ENCODE measurements at regions not wholly inside any gene's neighbourhood (a gene's known extent, or its start where the extent isn't known, plus 50 kb on each side); places are given as distances from the start of the nearest gene placed in this dataset.

DNA sequence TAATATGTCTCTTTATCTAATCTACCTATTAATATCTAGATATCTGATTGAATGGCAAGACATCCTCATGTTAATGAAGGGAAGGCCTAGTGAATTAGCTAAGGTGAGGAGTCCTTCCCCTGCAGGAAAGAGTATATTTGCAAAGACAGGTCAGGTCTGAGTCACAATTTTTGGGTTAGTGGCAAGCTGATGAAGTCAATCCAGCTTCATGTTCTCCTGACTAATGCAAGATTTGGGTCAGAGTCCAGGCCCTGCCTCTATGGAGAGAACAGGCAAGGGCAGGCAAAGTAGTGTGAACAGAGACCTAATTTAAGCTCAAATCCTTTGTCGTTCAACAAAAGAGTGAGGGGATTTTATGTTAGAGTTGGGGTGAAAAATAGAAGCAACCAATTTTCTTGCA lies 496.7 kb downstream of the BMP2 start:
- TF ChIP-seq ZBTB7A (IDR thresholded peaks at IDR 0.05; ENCODE audit: low read depth) (no peak), YY1 (IDR thresholded peaks at IDR 0.05; ENCODE audit: low read depth) (no peak), RAD21 (IDR thresholded peaks at IDR 0.05; ENCODE audit: low read depth) (no peak), CREB1 (IDR thresholded peaks at IDR 0.05; ENCODE audit: low read depth) (no peak), TCF12 (IDR thresholded peaks at IDR 0.05; ENCODE audit: low read depth) (no peak), NFIC (IDR thresholded peaks at IDR 0.05) (no peak), EP300 (IDR thresholded peaks at IDR 0.05; ENCODE audit: borderline replicate concordance) (no peak), TEAD4 (IDR thresholded peaks at IDR 0.05) (no peak), FOXM1 (IDR thresholded peaks at IDR 0.05; ENCODE audit: borderline replicate concordance, low read depth) (no peak), CEBPB (IDR thresholded peaks at IDR 0.05) (no peak), EGR1 (IDR thresholded peaks at IDR 0.05) (no peak), TAF1 (IDR thresholded peaks at IDR 0.05; ENCODE audit: low read depth) (no peak)
- TF ChIP-seq, protein P1, sequence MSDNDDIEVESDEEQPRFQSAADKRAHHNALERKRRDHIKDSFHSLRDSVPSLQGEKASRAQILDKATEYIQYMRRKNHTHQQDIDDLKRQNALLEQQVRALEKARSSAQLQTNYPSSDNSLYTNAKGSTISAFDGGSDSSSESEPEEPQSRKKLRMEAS (IDR thresholded peaks at IDR 0.05): no peak
- TF ChIP-seq, protein P2, sequence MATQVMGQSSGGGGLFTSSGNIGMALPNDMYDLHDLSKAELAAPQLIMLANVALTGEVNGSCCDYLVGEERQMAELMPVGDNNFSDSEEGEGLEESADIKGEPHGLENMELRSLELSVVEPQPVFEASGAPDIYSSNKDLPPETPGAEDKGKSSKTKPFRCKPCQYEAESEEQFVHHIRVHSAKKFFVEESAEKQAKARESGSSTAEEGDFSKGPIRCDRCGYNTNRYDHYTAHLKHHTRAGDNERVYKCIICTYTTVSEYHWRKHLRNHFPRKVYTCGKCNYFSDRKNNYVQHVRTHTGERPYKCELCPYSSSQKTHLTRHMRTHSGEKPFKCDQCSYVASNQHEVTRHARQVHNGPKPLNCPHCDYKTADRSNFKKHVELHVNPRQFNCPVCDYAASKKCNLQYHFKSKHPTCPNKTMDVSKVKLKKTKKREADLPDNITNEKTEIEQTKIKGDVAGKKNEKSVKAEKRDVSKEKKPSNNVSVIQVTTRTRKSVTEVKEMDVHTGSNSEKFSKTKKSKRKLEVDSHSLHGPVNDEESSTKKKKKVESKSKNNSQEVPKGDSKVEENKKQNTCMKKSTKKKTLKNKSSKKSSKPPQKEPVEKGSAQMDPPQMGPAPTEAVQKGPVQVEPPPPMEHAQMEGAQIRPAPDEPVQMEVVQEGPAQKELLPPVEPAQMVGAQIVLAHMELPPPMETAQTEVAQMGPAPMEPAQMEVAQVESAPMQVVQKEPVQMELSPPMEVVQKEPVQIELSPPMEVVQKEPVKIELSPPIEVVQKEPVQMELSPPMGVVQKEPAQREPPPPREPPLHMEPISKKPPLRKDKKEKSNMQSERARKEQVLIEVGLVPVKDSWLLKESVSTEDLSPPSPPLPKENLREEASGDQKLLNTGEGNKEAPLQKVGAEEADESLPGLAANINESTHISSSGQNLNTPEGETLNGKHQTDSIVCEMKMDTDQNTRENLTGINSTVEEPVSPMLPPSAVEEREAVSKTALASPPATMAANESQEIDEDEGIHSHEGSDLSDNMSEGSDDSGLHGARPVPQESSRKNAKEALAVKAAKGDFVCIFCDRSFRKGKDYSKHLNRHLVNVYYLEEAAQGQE (IDR thresholded peaks at IDR 0.05; ENCODE audit: low read depth): no peak
- TF ChIP-seq, protein P3, sequence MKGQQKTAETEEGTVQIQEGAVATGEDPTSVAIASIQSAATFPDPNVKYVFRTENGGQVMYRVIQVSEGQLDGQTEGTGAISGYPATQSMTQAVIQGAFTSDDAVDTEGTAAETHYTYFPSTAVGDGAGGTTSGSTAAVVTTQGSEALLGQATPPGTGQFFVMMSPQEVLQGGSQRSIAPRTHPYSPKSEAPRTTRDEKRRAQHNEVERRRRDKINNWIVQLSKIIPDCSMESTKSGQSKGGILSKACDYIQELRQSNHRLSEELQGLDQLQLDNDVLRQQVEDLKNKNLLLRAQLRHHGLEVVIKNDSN (IDR thresholded peaks at IDR 0.05): no peak

DNA sequence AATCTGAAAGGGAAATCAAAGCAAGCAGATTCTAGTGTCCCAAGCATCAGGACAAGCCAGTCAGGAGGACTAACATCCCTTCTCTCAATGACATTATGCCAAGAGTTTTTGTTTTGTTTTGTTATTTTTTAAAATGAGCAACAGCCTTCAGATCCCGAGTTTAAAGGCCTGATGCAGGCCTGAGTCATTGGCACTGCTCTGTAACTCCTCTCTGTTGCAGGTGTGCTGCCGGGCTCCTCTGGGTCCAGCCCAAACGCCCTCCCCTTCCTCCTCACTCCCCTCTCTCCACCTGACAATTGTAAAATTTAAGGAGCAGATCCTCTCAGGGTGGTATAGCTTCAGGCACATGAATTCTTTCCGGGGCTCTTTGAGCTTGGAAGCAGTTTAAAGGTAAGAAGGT lies 502.0 kb downstream of the BMP2 start:
- TF ChIP-seq TCF12 (IDR thresholded peaks at IDR 0.05; ENCODE audit: low read depth) (no peak), NFIC (IDR thresholded peaks at IDR 0.05) (no peak), EGR1 (IDR thresholded peaks at IDR 0.05) (no peak), EP300 (IDR thresholded peaks at IDR 0.05; ENCODE audit: borderline replicate concordance) (no peak), TEAD4 (IDR thresholded peaks at IDR 0.05) (no peak), ZBTB7A (IDR thresholded peaks at IDR 0.05; ENCODE audit: low read depth) (no peak), CREB1 (IDR thresholded peaks at IDR 0.05; ENCODE audit: low read depth) (no peak), CEBPB (IDR thresholded peaks at IDR 0.05) (no peak), TAF1 (IDR thresholded peaks at IDR 0.05; ENCODE audit: low read depth) (no peak), FOXM1 (IDR thresholded peaks at IDR 0.05; ENCODE audit: borderline replicate concordance, low read depth) (no peak), RAD21 (IDR thresholded peaks at IDR 0.05; ENCODE audit: low read depth) (no peak), YY1 (IDR thresholded peaks at IDR 0.05; ENCODE audit: low read depth) (no peak)
- TF ChIP-seq, protein P3 (IDR thresholded peaks at IDR 0.05): no peak
- TF ChIP-seq, protein P2 (IDR thresholded peaks at IDR 0.05; ENCODE audit: low read depth): no peak

DNA sequence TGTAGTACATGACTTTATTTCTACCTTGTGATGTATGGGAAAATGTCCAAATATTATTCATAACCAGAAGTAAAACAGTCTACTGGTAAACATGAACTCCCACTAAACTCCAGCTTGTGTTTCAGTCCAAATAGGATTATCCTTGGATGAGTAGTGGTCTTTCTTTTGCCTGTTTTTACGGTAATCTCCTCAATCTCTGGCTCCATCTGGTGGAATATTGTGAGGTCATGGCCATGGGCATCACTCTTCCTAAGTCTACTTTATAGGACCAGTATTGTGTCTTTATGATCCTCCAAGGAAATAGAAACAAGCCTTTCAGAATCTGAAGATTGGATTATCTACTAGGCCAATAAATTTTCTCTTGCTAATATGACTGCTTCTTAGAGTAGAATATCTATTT lies 505.0 kb downstream of the BMP2 start:
- TF ChIP-seq, protein P1 (IDR thresholded peaks at IDR 0.05): no peak
- TF ChIP-seq CEBPB (IDR thresholded peaks at IDR 0.05) (no peak), TEAD4 (IDR thresholded peaks at IDR 0.05) (no peak), TAF1 (IDR thresholded peaks at IDR 0.05; ENCODE audit: low read depth) (no peak), YY1 (IDR thresholded peaks at IDR 0.05; ENCODE audit: low read depth) (no peak), TCF12 (IDR thresholded peaks at IDR 0.05; ENCODE audit: low read depth) (no peak), RAD21 (IDR thresholded peaks at IDR 0.05; ENCODE audit: low read depth) (no peak), NFIC (IDR thresholded peaks at IDR 0.05) (no peak), EP300 (IDR thresholded peaks at IDR 0.05; ENCODE audit: borderline replicate concordance) (no peak), ZBTB7A (IDR thresholded peaks at IDR 0.05; ENCODE audit: low read depth) (no peak), FOXM1 (IDR thresholded peaks at IDR 0.05; ENCODE audit: borderline replicate concordance, low read depth) (no peak)
- TF ChIP-seq, protein P3 (IDR thresholded peaks at IDR 0.05): no peak
- TF ChIP-seq, protein P2 (IDR thresholded peaks at IDR 0.05; ENCODE audit: low read depth): no peak

DNA sequence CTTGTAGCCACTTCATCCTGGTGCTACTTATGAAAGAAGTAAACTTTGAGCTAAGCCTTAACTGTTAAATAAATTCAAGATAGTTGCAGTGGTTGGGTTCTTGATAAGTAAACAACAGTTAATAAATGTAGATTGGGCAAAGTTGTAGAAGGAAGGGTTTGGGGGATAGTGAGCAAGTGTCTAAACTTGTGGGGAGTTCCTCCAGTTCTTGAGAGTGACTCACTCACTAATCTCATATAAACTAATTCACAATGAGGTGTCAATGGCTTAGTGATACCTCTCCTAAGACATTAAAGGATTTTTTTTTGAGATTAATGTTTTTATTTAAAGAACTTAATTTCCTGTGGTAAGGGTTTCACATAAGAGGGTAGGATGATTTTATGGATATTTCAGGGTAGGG lies 507.4 kb downstream of the BMP2 start:
- TF ChIP-seq, protein P2 (IDR thresholded peaks at IDR 0.05; ENCODE audit: low read depth): no peak
